ENCODE measurements at regions not wholly inside any gene's neighbourhood (a gene's known extent, or its start where the extent isn't known, plus 50 kb on each side); places are given as distances from the start of the nearest gene placed in this dataset.

DNA sequence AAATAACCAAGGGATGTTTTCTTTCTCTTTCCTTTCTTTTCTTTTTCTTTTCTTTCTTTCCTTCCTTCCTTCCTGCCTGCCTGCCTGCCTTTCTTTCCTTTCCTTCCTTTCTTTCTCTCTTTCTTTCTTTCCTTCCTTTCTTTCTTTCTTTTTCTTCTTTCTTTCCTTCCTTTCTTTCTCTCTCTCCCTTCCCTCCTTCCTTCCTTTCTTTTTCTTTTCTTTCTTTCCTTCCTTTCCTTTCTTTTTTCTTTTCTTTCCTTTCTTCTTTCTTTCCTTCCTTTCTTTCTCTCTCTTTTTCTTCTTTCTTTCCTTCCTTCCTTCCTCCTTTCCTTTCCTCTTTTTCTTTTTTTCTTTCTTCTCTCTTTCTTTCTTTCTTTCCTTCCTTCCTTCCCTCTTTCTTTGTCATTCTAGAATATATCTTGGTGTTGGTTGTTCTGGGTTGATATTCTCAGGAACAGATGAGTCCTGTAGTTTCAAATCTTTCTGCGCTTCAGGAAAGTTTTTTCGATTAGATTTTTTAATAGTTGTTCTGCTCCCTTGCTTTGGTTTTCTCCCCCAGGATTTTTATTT is 101.5 kb upstream of the FBXO11 start:
- TF ChIP-seq, protein P1, sequence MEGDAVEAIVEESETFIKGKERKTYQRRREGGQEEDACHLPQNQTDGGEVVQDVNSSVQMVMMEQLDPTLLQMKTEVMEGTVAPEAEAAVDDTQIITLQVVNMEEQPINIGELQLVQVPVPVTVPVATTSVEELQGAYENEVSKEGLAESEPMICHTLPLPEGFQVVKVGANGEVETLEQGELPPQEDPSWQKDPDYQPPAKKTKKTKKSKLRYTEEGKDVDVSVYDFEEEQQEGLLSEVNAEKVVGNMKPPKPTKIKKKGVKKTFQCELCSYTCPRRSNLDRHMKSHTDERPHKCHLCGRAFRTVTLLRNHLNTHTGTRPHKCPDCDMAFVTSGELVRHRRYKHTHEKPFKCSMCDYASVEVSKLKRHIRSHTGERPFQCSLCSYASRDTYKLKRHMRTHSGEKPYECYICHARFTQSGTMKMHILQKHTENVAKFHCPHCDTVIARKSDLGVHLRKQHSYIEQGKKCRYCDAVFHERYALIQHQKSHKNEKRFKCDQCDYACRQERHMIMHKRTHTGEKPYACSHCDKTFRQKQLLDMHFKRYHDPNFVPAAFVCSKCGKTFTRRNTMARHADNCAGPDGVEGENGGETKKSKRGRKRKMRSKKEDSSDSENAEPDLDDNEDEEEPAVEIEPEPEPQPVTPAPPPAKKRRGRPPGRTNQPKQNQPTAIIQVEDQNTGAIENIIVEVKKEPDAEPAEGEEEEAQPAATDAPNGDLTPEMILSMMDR (optimal IDR thresholded peaks at IDR 0.05 in 1 of 3, IDR thresholded peaks at IDR 0.05 in 1 of 3, conservative IDR thresholded peaks at IDR 0.05 in 1 of 3; ENCODE audit: extremely low read depth in 1 of 3, insufficient read depth in 2 of 3, low read length in 3 of 3): no peak
- TF ChIP-seq EZH2 (IDR thresholded peaks at IDR 0.05; ENCODE audit: low read length): no peak
